ENCODE measurements at regions not wholly inside any gene's neighbourhood (a gene's known extent, or its start where the extent isn't known, plus 50 kb on each side); places are given as distances from the start of the nearest gene placed in this dataset.

DNA sequence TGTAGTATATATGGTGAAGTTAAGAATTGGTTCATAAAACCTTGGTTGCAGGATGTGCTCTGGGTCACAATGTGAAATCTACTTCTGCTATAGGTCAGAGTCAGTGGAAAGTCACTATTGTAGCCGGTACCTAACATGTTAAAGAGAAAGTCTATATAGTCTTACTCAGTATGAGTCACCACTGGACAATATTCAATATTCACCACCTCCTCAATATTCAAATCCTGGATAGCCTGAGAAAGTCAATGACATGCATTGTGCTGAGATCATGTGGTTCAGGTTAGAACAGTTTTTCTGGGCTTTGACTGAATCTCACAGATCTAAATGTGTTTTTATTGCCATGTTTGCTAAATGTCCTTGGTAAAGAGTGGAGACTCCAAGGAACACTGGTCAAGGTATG lies 108.8 kb downstream of the HMHB1 start:
- Histone ChIP-seq H3K27me3 (replicated peaks; ENCODE audit: insufficient read depth, low read depth, low read length, poor library complexity) (peaks cover under 1% of the 10 kb centered on the region), H3K9me3 (ENCODE audit: low read depth, low read length, poor library complexity, severe bottlenecking) (no peaks in the 10 kb centered on the region), H3K36me3 (ENCODE audit: insufficient read depth, low read length, poor library complexity, severe bottlenecking) (no peaks in the 10 kb centered on the region), H3K27ac (ENCODE audit: low read depth, low read length, poor library complexity, severe bottlenecking) (no peak overlapping the region), H3K4me1 (ENCODE audit: insufficient read depth, low read length, poor library complexity, severe bottlenecking) (no peaks in the 10 kb centered on the region), H3K4me3 (ENCODE audit: low read depth, low read length, poor library complexity, severe bottlenecking) (no peak overlapping the region)
- TF ChIP-seq EZH2 (IDR thresholded peaks at IDR 0.05; ENCODE audit: borderline replicate concordance, low read depth, low read length, poor library complexity, severe bottlenecking) = no peak
- TF ChIP-seq, protein P1, sequence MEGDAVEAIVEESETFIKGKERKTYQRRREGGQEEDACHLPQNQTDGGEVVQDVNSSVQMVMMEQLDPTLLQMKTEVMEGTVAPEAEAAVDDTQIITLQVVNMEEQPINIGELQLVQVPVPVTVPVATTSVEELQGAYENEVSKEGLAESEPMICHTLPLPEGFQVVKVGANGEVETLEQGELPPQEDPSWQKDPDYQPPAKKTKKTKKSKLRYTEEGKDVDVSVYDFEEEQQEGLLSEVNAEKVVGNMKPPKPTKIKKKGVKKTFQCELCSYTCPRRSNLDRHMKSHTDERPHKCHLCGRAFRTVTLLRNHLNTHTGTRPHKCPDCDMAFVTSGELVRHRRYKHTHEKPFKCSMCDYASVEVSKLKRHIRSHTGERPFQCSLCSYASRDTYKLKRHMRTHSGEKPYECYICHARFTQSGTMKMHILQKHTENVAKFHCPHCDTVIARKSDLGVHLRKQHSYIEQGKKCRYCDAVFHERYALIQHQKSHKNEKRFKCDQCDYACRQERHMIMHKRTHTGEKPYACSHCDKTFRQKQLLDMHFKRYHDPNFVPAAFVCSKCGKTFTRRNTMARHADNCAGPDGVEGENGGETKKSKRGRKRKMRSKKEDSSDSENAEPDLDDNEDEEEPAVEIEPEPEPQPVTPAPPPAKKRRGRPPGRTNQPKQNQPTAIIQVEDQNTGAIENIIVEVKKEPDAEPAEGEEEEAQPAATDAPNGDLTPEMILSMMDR (conservative IDR thresholded peaks at IDR 0.05; ENCODE audit: low read depth, low read length) = no peak
- BruUV-seq (replicated peaks) = no TSS peak
- ChIA-PET POLR2A (ENCODE audit: low non-redundant PET) (no interaction called here), CTCF (no interaction called here)
- intact Hi-C loops (cut with micrococcal nuclease; ENCODE audit: unreplicated experiment) = no loop called here
- no peak for DNase-seq (ENCODE audit: low spot score)

DNA sequence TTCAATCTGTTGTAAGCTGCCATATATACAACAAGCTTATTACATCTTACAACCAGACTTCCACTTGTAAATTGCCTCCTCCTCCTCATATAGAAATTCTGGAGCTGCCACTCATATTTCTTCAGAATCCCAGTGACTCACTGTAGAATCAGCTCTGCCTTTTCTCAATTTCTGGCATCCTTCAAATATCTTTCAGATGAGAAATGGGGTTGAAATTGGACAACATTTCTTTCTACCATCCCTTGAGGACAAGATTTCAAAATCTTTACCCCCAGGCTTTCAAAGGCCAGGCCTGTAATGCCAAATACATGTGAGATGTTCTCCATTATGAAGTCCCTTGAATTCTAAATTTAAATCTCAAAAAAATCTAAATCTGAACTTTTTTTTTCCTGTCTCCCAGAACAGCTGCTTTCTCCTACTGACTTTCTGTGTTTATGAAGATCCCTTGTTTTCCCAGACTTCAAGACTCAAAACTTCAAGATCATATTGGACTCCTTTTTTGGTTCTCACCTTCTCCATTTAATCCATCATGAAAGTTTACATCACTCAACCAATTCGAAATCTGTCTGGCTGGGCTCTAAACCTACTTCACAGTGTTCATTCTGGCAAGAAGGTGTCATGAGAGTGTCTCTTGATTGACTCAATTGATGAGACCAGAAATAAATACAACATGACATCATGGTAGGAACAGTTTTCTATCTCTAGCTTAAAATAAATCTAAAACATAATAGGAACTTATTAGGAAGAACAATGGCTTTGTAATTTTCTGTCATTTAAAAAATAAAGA lies 109.8 kb downstream of the HMHB1 start:
- intact Hi-C loops (cut with micrococcal nuclease; ENCODE audit: unreplicated experiment) = no loop called here
- Histone ChIP-seq H3K4me3 (ENCODE audit: low read depth, low read length, poor library complexity, severe bottlenecking) (no peak overlapping the region), H3K9me3 (ENCODE audit: low read depth, low read length, poor library complexity, severe bottlenecking) (no peaks in the 10 kb centered on the region), H3K4me1 (ENCODE audit: insufficient read depth, low read length, poor library complexity, severe bottlenecking) (no peaks in the 10 kb centered on the region), H3K27ac (ENCODE audit: low read depth, low read length, poor library complexity, severe bottlenecking) (no peak overlapping the region), H3K27me3 (replicated peaks; ENCODE audit: insufficient read depth, low read depth, low read length, poor library complexity) (no peaks in the 10 kb centered on the region), H3K36me3 (ENCODE audit: insufficient read depth, low read length, poor library complexity, severe bottlenecking) (no peaks in the 10 kb centered on the region)
- TF ChIP-seq EZH2 (IDR thresholded peaks at IDR 0.05; ENCODE audit: borderline replicate concordance, low read depth, low read length, poor library complexity, severe bottlenecking) = no peak
- TF ChIP-seq, protein P1 (conservative IDR thresholded peaks at IDR 0.05; ENCODE audit: low read depth, low read length) = no peak
- DNase-seq (ENCODE audit: low spot score) = no peak
- no TSS peak for BruUV-seq (replicated peaks)
- POLR2A ChIA-PET (ENCODE audit: low non-redundant PET) = no interaction called here
- CTCF ChIA-PET = no interaction called here

DNA sequence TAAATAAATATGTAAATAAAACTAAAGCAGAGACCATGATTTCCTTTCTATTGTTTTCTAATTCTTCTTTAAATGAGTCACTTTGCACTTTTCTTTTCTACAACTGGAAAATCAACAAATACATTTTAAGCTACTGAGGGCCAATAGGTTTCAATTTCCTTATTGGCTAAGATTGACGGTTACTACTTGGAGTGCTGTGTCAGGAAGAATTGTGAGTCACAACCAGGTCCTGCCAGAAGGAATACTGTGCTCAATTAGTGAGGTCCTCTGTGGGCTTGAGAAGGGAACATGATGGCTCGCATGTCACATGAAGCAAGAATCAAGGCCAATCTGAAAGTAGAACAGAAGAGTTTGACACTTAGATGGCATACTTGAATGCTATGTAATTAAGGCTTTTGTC lies 110.8 kb downstream of the HMHB1 start:
- ChIA-PET CTCF (no interaction called here), POLR2A (ENCODE audit: low non-redundant PET) (no interaction called here)

More for the DNA sequence above, 110.8 kb downstream of the HMHB1 start:
- Histone ChIP-seq H3K27me3 (replicated peaks; ENCODE audit: insufficient read depth, low read depth, low read length, poor library complexity) (no peaks in the 10 kb centered on the region), H3K9me3 (ENCODE audit: low read depth, low read length, poor library complexity, severe bottlenecking) (no peaks in the 10 kb centered on the region), H3K4me1 (ENCODE audit: insufficient read depth, low read length, poor library complexity, severe bottlenecking) (no peaks in the 10 kb centered on the region), H3K4me3 (ENCODE audit: low read depth, low read length, poor library complexity, severe bottlenecking) (no peak overlapping the region), H3K36me3 (ENCODE audit: insufficient read depth, low read length, poor library complexity, severe bottlenecking) (no peaks in the 10 kb centered on the region), H3K27ac (ENCODE audit: low read depth, low read length, poor library complexity, severe bottlenecking) (no peak overlapping the region)
- TF ChIP-seq, protein P1 (conservative IDR thresholded peaks at IDR 0.05; ENCODE audit: low read depth, low read length) = no peak
- no peak for TF ChIP-seq EZH2 (IDR thresholded peaks at IDR 0.05; ENCODE audit: borderline replicate concordance, low read depth, low read length, poor library complexity, severe bottlenecking)
- no TSS peak for BruUV-seq (replicated peaks)
- peak; percentile 13 for DNase-seq (ENCODE audit: low spot score)
- intact Hi-C loops (cut with micrococcal nuclease; ENCODE audit: unreplicated experiment) = no loop called here
